ENCODE measurements at regions not wholly inside any gene's neighbourhood (a gene's known extent, or its start where the extent isn't known, plus 50 kb on each side); places are given as distances from the start of the nearest gene placed in this dataset.
"Not testable (repeated sequence)": the region's sequence is repeated elsewhere in the genome, so short reads cannot be mapped to it uniquely, and the experiment has no call there.

- H3K27me3 ChIP-seq (ENCODE audit: insufficient read depth) = no peaks in the 10 kb centered on the region
- H3K27ac ChIP-seq (ENCODE audit: low read depth) = no peak overlapping the region
- no peaks in the 10 kb centered on the region for H3K79me2 ChIP-seq (replicated peaks; ENCODE audit: insufficient read depth)
- no peaks in the 10 kb centered on the region; the same call in 1 of the 2 replicates for H4K20me1 ChIP-seq (replicated peaks; ENCODE audit: insufficient read depth)
- Mint-ChIP-seq H3K27ac (no peak overlapping the region), H3K36me3 (ENCODE audit: low read depth) (no peaks in the 10 kb centered on the region), H3K4me3 (no peak overlapping the region), H3K9me3 (no peaks in the 10 kb centered on the region), H3K27me3 (ENCODE audit: insufficient read depth, low read depth, poor library complexity) (peaks cover 4% of the 10 kb centered on the region), H3K4me1 (peaks cover 11% of the 10 kb centered on the region)
- ATAC-seq (no peak), DNase-seq (ENCODE audit: low spot score) (no peak)
- no peak overlapping the region for H2AFZ ChIP-seq
- H3K4me2 ChIP-seq = no peak overlapping the region
- H3K4me1 ChIP-seq (ENCODE audit: insufficient read depth) = 0 out of 2 replicates have a peak, but pooled peaks cover 5% of the 10 kb centered on the region
- H3F3A ChIP-seq (replicated peaks; ENCODE audit: low read depth) = no peaks in the 10 kb centered on the region
- no peaks in the 10 kb centered on the region for H3K36me3 ChIP-seq (ENCODE audit: insufficient read depth)
- TF ChIP-seq POLR2AphosphoS5 (IDR thresholded peaks at IDR 0.05; ENCODE audit: low read depth) (no peak), NANOG (IDR thresholded peaks at IDR 0.05; ENCODE audit: borderline replicate concordance) (no peak), EZH2phosphoT487 (IDR thresholded peaks at IDR 0.05; ENCODE audit: unreplicated experiment) (no peak), ETS1 (IDR thresholded peaks at IDR 0.05) (no peak), CREB1 (CRISPR knock-in tag; IDR thresholded peaks at IDR 0.05; ENCODE audit: low read depth) (no peak), ZNF114 (CRISPR knock-in tag; IDR thresholded peaks at IDR 0.05) (no peak), REST (IDR thresholded peaks at IDR 0.05; ENCODE audit: unreplicated experiment) (no peak), ZNF331 (CRISPR knock-in tag; IDR thresholded peaks at IDR 0.05; ENCODE audit: low read depth) (no peak), ZNF462 (CRISPR knock-in tag; IDR thresholded peaks at IDR 0.05) (no peak), STAT1 (IDR thresholded peaks at IDR 0.05; ENCODE audit: unreplicated experiment) (no peak)
- no peak overlapping the region for H3K4me3 ChIP-seq
- H3K9me2 ChIP-seq (ENCODE audit: insufficient read depth) = 0 out of 2 replicates have a peak, but pooled peaks cover 2% of the 10 kb centered on the region
Observed at GRCh38 chr1:91606546-91607078, 106.0 kb downstream of the CDC7 start.

GRCh38 chr1:91607686-91608085, 107.0 kb downstream of the CDC7 start:
- H3K27me3 Mint-ChIP-seq (ENCODE audit: insufficient read depth, low read depth, poor library complexity); H3K4me2 ChIP-seq; H3K9me3 Mint-ChIP-seq; H2AFZ ChIP-seq; DNase-seq (ENCODE audit: low spot score); H3K79me2 ChIP-seq (replicated peaks; ENCODE audit: insufficient read depth); H3K36me3 ChIP-seq (ENCODE audit: insufficient read depth); H3K27ac Mint-ChIP-seq; H3F3A ChIP-seq (replicated peaks; ENCODE audit: low read depth); H3K4me3 Mint-ChIP-seq; ATAC-seq; H4K20me1 ChIP-seq (replicated peaks; ENCODE audit: insufficient read depth); H3K4me1 ChIP-seq (ENCODE audit: insufficient read depth); H3K27ac ChIP-seq (ENCODE audit: low read depth); H3K4me3 ChIP-seq; H3K9me2 ChIP-seq (ENCODE audit: insufficient read depth); H3K27me3 ChIP-seq (ENCODE audit: insufficient read depth); H3K36me3 Mint-ChIP-seq (ENCODE audit: low read depth): not testable (repeated sequence)
- peaks cover 12% of the 10 kb centered on the region for H3K4me1 Mint-ChIP-seq

Measured in GM23338 (cell line).